ENCODE measurements at regions not wholly inside any gene's neighbourhood (a gene's known extent, or its start where the extent isn't known, plus 50 kb on each side); places are given as distances from the start of the nearest gene placed in this dataset.

DNA sequence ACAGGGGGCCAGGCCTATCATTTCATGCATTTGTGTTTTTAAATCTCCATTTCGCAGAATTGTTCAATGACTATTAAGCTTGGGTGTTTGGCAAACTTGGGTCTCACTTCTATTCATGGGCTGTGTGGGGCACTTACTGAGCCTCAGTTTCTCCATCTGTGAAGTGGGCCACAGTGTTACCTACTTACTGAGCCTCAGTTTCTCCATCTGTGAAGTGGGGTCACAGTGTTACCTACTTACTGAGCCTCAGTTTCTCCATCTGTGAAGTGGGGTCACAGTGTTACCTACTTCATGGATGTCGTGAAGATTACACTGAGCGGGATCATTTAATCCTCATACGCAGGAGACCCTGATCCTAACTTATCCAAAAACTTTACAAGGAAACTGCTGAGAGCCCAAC is 115.1 kb upstream of the STX18 start:
- TF ChIP-seq, protein P1, sequence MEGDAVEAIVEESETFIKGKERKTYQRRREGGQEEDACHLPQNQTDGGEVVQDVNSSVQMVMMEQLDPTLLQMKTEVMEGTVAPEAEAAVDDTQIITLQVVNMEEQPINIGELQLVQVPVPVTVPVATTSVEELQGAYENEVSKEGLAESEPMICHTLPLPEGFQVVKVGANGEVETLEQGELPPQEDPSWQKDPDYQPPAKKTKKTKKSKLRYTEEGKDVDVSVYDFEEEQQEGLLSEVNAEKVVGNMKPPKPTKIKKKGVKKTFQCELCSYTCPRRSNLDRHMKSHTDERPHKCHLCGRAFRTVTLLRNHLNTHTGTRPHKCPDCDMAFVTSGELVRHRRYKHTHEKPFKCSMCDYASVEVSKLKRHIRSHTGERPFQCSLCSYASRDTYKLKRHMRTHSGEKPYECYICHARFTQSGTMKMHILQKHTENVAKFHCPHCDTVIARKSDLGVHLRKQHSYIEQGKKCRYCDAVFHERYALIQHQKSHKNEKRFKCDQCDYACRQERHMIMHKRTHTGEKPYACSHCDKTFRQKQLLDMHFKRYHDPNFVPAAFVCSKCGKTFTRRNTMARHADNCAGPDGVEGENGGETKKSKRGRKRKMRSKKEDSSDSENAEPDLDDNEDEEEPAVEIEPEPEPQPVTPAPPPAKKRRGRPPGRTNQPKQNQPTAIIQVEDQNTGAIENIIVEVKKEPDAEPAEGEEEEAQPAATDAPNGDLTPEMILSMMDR (conservative IDR thresholded peaks at IDR 0.05): no peak
- no peak for TF ChIP-seq EZH2 (IDR thresholded peaks at IDR 0.05; ENCODE audit: low read depth)

Data from PC-9 (cell line).